GM19099 (cell line): ENCODE measurements at regions not wholly inside any gene's neighbourhood (a gene's known extent, or its start where the extent isn't known, plus 50 kb on each side); places are given as distances from the start of the nearest gene placed in this dataset.

Experiments
- POLR2A ChIP-seq: IDR thresholded peaks from 3 replicates; pipeline ENCODE4 v1.6.1; 2011; ENCODE audit warnings: low read depth; ENCODE audit not compliant: insufficient read length; ENCODE audit errors: extremely low read depth

GRCh38 chr3:158882445-158882844, 80.6 kb downstream of the MFSD1 start:
- TF ChIP-seq POLR2A, result no peak

DNA sequence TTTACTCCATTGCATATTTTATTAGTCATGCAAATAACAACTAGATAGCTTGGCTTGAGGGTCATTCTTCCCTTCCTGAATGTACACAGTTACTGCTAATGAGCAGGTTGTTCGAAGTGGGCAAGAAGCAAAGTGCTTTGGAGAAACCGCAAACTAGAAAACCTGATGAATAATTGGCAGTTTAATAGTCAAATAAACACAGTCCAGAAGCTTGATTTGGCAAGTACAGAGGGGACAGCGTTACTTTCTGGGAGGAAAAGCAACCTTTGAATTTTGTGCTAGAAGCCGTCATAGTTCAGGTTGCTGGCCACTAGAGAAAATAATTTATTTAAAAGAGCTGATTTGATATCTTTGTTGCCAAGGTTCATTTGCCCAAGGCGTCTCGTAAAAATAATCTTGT, 94.9 kb downstream of the MFSD1 start:
- no peak for TF ChIP-seq POLR2A

- no peak for TF ChIP-seq POLR2A
Observed at GRCh38 chr3:158906749-158907148, 104.9 kb downstream of the MFSD1 start.

DNA sequence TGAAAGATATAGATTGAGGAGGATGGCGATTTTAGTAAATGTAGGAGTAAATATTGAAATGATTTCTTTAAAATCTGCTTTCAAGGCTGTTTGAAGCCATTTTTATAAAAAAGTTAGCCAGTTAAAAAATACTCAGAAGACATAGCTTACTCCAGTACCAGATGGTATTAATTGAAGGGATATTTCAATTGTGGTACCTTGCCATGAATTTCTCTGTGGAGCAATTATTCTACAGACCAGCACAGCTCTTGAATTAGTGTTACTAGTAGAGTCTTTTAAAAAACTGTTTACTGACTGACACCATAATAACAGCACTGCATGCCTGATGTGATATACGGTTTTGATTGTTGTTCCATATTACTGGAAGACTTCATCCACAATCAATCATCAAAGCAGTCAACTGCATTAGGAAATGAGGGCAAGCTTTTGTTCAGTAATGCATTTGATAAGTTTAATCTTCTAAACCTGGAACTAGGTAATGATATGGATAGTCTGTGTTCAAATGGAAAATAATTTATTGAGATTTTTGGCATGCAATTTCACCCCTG, 106.4 kb downstream of the MFSD1 start:
- no peak for TF ChIP-seq POLR2A

- no peak for TF ChIP-seq POLR2A
Observed at GRCh38 chr3:158909870-158910269, 108.0 kb downstream of the MFSD1 start.

DNA sequence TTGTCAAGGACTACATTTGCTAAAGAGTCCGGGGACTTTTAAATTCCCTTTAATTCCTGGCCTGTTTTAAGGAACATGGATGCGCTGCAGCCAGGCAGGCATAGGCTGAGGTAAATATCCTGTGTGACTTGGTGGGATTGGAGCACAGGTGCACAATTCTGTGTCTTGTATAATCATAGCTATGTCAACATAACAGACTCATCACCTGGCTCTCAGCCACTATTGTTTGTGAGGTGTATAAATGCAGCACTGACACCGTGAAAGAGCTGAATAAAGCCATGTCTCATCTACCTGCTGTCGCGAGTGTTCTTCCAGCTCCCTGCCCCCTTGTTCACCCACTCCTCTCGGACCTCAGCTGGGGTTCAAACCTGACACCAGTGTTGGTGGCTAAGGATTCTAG, 109.7 kb downstream of the MFSD1 start:
- no peak for TF ChIP-seq POLR2A

DNA sequence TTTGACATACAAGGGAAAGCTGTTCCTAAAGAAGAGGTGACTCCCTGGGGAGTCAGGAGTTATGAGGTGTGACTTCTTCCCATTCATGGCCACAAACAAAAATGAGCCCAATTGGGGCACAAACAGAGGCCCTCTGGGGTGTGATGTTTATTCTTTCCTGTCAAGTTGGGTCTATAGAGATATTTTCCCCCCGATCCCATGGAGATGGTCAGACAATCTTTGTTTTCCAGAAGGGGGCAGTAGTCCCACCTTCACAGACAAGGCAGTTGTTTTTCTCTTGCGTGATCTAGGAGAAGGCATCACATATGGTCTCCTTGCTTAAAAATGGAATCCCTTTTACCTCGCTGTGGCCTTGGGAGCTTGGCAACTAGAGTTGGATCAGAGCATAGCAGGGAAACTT, 110.3 kb downstream of the MFSD1 start:
- TF ChIP-seq POLR2A, result no peak

- TF ChIP-seq POLR2A, result no peak
Observed at GRCh38 chr3:158912621-158913020, 110.8 kb downstream of the MFSD1 start.

GRCh38 chr3:158916111-158916510, 114.3 kb downstream of the MFSD1 start:
- TF ChIP-seq POLR2A, result no peak

- no peak for TF ChIP-seq POLR2A
Observed at GRCh38 chr3:158918008-158918407, 116.2 kb downstream of the MFSD1 start.

DNA sequence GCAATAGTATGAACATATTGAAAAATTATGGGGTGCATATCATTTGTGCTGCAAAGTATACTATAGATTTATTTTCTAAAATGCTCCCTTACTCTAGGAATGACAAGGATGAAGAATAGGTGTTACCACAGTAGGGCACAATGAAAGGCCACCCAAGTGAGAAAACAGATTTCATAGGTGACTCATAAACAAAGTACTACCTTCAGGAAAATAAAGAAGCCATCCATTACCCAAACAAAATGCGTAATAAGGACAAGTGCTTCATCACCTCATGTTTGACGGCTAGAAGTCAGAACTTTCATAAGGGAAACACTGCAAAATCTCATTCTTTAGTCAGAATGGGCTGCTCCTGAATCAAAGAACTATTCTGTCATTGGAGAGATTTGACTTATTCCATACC, 116.6 kb downstream of the MFSD1 start:
- TF ChIP-seq POLR2A, result no peak

DNA sequence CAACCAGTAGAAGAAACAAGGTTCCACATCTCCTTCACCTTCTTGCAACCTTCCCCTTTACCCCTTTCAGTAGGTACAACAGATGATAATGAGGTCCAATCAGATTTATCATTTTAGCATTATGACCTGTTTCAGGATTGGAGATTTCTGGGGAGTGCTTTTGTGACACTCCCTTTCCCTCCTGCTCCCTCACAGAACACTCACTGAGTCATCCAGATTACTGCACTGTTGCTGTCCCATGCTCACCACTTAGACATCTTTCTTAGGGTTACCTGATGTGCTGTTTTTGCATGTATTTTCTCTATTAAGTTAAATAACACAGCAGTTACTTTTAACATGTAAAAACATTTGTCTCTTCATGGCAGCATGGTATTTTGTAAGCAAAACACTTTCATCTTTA, 118.5 kb downstream of the MFSD1 start:
- TF ChIP-seq POLR2A, result no peak

GRCh38 chr3:158925021-158925420, 123.2 kb downstream of the MFSD1 start:
- TF ChIP-seq POLR2A, result no peak

DNA sequence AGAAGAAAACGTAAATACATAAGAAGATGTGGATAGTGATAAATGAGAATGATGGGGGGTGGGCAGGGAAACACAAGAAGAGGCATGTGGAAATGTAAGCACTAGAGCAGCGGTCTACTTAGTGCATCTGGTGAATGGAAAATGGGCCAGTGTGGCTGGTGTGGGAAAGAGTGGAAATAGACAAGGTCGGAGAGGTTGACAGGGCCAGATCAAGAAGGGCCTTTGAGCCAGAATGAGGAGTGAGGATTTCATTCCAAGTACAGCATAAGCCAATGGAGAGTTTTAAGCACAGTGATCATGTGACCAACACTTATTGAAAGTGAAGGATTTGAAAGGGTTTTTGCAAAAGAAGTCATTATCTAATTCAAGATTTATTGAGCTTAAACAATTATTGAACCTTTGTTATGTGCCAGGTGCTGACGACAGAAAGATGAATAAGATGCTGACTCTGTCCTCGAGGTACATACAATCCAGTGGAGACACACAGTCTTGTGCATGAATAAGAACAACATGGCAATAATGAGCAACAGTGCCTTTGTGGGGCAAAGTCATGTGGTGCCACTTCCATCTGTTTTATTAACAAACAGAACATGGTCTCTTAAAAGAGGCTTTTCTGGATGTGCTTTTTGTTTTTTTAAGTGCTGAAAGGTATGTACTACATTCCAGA, 124.1 kb downstream of the MFSD1 start:
- no peak for TF ChIP-seq POLR2A

GRCh38 chr3:158935846-158936245, 134.0 kb downstream of the MFSD1 start:
- no peak for TF ChIP-seq POLR2A

DNA sequence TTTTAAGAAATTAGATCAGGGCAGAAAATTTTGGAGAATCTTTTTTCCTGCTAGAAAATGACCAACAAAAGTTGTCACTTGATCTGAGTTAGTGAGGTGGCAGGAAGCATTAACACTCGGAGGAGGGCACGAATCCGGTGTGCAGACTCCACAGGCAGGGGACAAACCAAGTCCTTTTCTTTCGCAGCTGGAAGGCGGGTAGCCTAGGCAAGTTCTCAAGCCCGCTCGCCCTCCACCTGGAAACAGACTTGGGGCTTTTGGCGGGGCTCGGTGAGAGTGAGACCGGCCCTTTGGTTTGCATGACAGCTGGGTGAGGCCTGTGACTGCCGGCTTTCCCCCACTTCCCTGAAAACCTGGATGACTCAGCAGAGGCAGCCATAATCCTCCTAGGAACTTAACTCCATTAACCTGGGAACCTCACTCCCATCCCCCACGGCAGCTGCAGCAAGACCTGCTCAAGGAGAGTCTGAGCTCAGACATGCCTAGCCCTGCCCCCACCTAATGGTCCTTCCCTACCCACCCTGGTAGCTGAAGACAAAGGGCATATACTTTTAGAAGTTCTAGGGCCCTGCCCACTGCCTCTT, 134.8 kb downstream of the MFSD1 start:
- TF ChIP-seq POLR2A, result no peak
